ENCODE measurements at regions not wholly inside any gene's neighbourhood (a gene's known extent, or its start where the extent isn't known, plus 50 kb on each side); places are given as distances from the start of the nearest gene placed in this dataset.
A peak's percentile ranks its signal among the peaks of the same experiment; 100 is the strongest.
"Not testable (repeated sequence)": the region's sequence is repeated elsewhere in the genome, so short reads cannot be mapped to it uniquely, and the experiment has no call there.

GRCh38 chr1:59204001-59204400 is 92.9 kb upstream of the FGGY start:
- H3K9me3 ChIP-seq: no peaks in the 10 kb centered on the region
- H3K4me3 ChIP-seq: no peak overlapping the region
- in situ Hi-C loops (cut with MboI; ENCODE audit: low sequenced_read_pairs): no loop called here
- no peak for DNase-seq (ENCODE audit: low spot score in 2 of 2)
- H3K36me3 ChIP-seq (replicated peaks): no peaks in the 10 kb centered on the region
- no peaks in the 10 kb centered on the region for H3K27me3 ChIP-seq (ENCODE audit: low read depth)
- no peaks in the 10 kb centered on the region for H3K4me1 ChIP-seq

GRCh38 chr1:59206616-59207015 is 90.3 kb upstream of the FGGY start:
- H3K27me3 ChIP-seq (ENCODE audit: low read depth); H3K36me3 ChIP-seq (replicated peaks); H3K4me3 ChIP-seq; in situ Hi-C loops (cut with MboI; ENCODE audit: low sequenced_read_pairs); H3K4me1 ChIP-seq; H3K9me3 ChIP-seq; DNase-seq (ENCODE audit: low spot score in 2 of 2): not testable (repeated sequence)

GRCh38 chr1:59210430-59210829 is 86.5 kb upstream of the FGGY start:
- H3K4me1 ChIP-seq; in situ Hi-C loops (cut with MboI; ENCODE audit: low sequenced_read_pairs); H3K9me3 ChIP-seq; H3K36me3 ChIP-seq (replicated peaks); DNase-seq (ENCODE audit: low spot score in 2 of 2); H3K27me3 ChIP-seq (ENCODE audit: low read depth); H3K4me3 ChIP-seq: not testable (repeated sequence)

GRCh38 chr1:59212706-59213105 is 84.2 kb upstream of the FGGY start:
- H3K9me3 ChIP-seq: no peaks in the 10 kb centered on the region
- H3K36me3 ChIP-seq (replicated peaks): no peaks in the 10 kb centered on the region
- H3K4me1 ChIP-seq: no peaks in the 10 kb centered on the region
- DNase-seq (ENCODE audit: low spot score in 2 of 2): no peak
- H3K27me3 ChIP-seq (ENCODE audit: low read depth): no peaks in the 10 kb centered on the region
- no peak overlapping the region for H3K4me3 ChIP-seq
- in situ Hi-C loops (cut with MboI; ENCODE audit: low sequenced_read_pairs): no loop called here

GRCh38 chr1:59214248-59215208 is 82.4 kb upstream of the FGGY start:
- in situ Hi-C loops (cut with MboI; ENCODE audit: low sequenced_read_pairs): no loop called here

GRCh38 chr1:59215766-59216291 is 81.1 kb upstream of the FGGY start:
- H3K4me1 ChIP-seq: peaks cover 6% of the 10 kb centered on the region
- no peaks in the 10 kb centered on the region for H3K36me3 ChIP-seq (replicated peaks)
- no peak for DNase-seq (ENCODE audit: low spot score in 2 of 2)
- H3K4me3 ChIP-seq: no peak overlapping the region
- in situ Hi-C loops (cut with MboI; ENCODE audit: low sequenced_read_pairs): no loop called here
- H3K9me3 ChIP-seq: no peaks in the 10 kb centered on the region
- no peaks in the 10 kb centered on the region for H3K27me3 ChIP-seq (ENCODE audit: low read depth)

More at GRCh38 chr1:59214248-59215208, 82.4 kb upstream of the FGGY start:
- H3K36me3 ChIP-seq (replicated peaks): no peaks in the 10 kb centered on the region
- no peaks in the 10 kb centered on the region for H3K27me3 ChIP-seq (ENCODE audit: low read depth)
- no peaks in the 10 kb centered on the region for H3K9me3 ChIP-seq
- H3K4me3 ChIP-seq: no peak overlapping the region
- peaks cover 6% of the 10 kb centered on the region for H3K4me1 ChIP-seq
- no peak for DNase-seq (ENCODE audit: low spot score in 2 of 2)

GRCh38 chr1:59217439-59217838 is 79.5 kb upstream of the FGGY start:
- DNase-seq (ENCODE audit: low spot score in 2 of 2); H3K27me3 ChIP-seq (ENCODE audit: low read depth); in situ Hi-C loops (cut with MboI; ENCODE audit: low sequenced_read_pairs); H3K9me3 ChIP-seq; H3K36me3 ChIP-seq (replicated peaks); H3K4me1 ChIP-seq; H3K4me3 ChIP-seq: not testable (repeated sequence)

GRCh38 chr1:59218521-59219236 is 78.2 kb upstream of the FGGY start:
- Histone ChIP-seq H3K4me3 (no peak overlapping the region), H3K36me3 (replicated peaks) (no peaks in the 10 kb centered on the region), H3K4me1 (peaks cover 6% of the 10 kb centered on the region), H3K27me3 (ENCODE audit: low read depth) (no peaks in the 10 kb centered on the region), H3K9me3 (no peaks in the 10 kb centered on the region)
- DNase-seq (ENCODE audit: low spot score in 2 of 2): peak in 1 of 2 experiments; percentile 11
- in situ Hi-C loops (cut with MboI; ENCODE audit: low sequenced_read_pairs): no loop called here

GRCh38 chr1:59219916-59220315 is 77.0 kb upstream of the FGGY start:
- Histone ChIP-seq H3K27me3 (ENCODE audit: low read depth) (no peaks in the 10 kb centered on the region), H3K9me3 (no peaks in the 10 kb centered on the region), H3K4me1 (peaks cover 6% of the 10 kb centered on the region), H3K4me3 (no peak overlapping the region), H3K36me3 (replicated peaks) (no peaks in the 10 kb centered on the region)
- in situ Hi-C loops (cut with MboI; ENCODE audit: low sequenced_read_pairs): no loop called here
- DNase-seq (ENCODE audit: low spot score in 2 of 2): no peak

GRCh38 chr1:59220356-59220755 is 76.5 kb upstream of the FGGY start:
- Histone ChIP-seq H3K36me3 (replicated peaks) (no peaks in the 10 kb centered on the region), H3K4me3 (no peak overlapping the region), H3K9me3 (no peaks in the 10 kb centered on the region), H3K27me3 (ENCODE audit: low read depth) (no peaks in the 10 kb centered on the region), H3K4me1 (peaks cover 6% of the 10 kb centered on the region)
- in situ Hi-C loops (cut with MboI; ENCODE audit: low sequenced_read_pairs): no loop called here
- DNase-seq (ENCODE audit: low spot score in 2 of 2): no peak

- no peaks in the 10 kb centered on the region for H3K27me3 ChIP-seq (ENCODE audit: low read depth)
- DNase-seq (ENCODE audit: low spot score in 2 of 2): no peak
- H3K9me3 ChIP-seq: no peaks in the 10 kb centered on the region
- peaks cover 6% of the 10 kb centered on the region for H3K4me1 ChIP-seq
- in situ Hi-C loops (cut with MboI; ENCODE audit: low sequenced_read_pairs): no loop called here
- H3K36me3 ChIP-seq (replicated peaks): no peaks in the 10 kb centered on the region
- H3K4me3 ChIP-seq: no peak overlapping the region
Measured at GRCh38 chr1:59223198-59223597, 73.7 kb upstream of the FGGY start.

- Histone ChIP-seq H3K27me3 (ENCODE audit: low read depth) (no peaks in the 10 kb centered on the region), H3K36me3 (replicated peaks) (no peaks in the 10 kb centered on the region), H3K4me3 (no peak overlapping the region), H3K9me3 (no peaks in the 10 kb centered on the region), H3K4me1 (no peaks in the 10 kb centered on the region)
- in situ Hi-C loops (cut with MboI; ENCODE audit: low sequenced_read_pairs): no loop called here
- DNase-seq (ENCODE audit: low spot score in 2 of 2): no peak
Measured at GRCh38 chr1:59223989-59224634, 72.8 kb upstream of the FGGY start.

- Histone ChIP-seq H3K27me3 (ENCODE audit: low read depth) (no peaks in the 10 kb centered on the region), H3K4me1 (no peaks in the 10 kb centered on the region), H3K9me3 (no peaks in the 10 kb centered on the region), H3K36me3 (replicated peaks) (no peaks in the 10 kb centered on the region), H3K4me3 (no peak overlapping the region)
- DNase-seq (ENCODE audit: low spot score in 2 of 2): no peak
- in situ Hi-C loops (cut with MboI; ENCODE audit: low sequenced_read_pairs): no loop called here
Measured at GRCh38 chr1:59225594-59226316, 71.1 kb upstream of the FGGY start.
